HFFc6 (cell line): ENCODE measurements at regions not wholly inside any gene's neighbourhood (a gene's known extent, or its start where the extent isn't known, plus 50 kb on each side); places are given as distances from the start of the nearest gene placed in this dataset.

Experiments used
- DNase-seq: peaks from one replicate; pipeline ENCODE4 v3.0.0-alpha.2; 2018
- H3K27ac Mint-ChIP-seq: 2 replicates; pipeline ENCODE4 v1.8.0; 2020; ENCODE audit warnings: mild to moderate bottlenecking, mixed read lengths
- H3K27me3 Mint-ChIP-seq: 2 replicates; pipeline ENCODE4 v1.8.0; 2021; ENCODE audit warnings: mild to moderate bottlenecking, moderate library complexity, mixed read lengths; ENCODE audit not compliant: insufficient read depth
- H3K36me3 Mint-ChIP-seq: 2 replicates; pipeline ENCODE4 v1.8.0; 2021; ENCODE audit warnings: low read depth, mixed read lengths
- H3K4me1 Mint-ChIP-seq: 2 replicates; pipeline ENCODE4 v1.8.0; 2020; ENCODE audit warnings: low read depth, mixed read lengths
- H3K4me3 Mint-ChIP-seq: 2 replicates; pipeline ENCODE4 v1.8.0; 2020; ENCODE audit warnings: mild to moderate bottlenecking, moderate library complexity, mixed read lengths
- H3K9me3 Mint-ChIP-seq: 2 replicates; pipeline ENCODE4 v1.8.0; 2020; ENCODE audit warnings: mild to moderate bottlenecking, mixed read lengths
- CTCF ChIP-seq: fragments of 200-600 bp; sonication (generic); IDR thresholded peaks from 2 replicates; pipeline ENCODE4 v1.5.0; 2021; ENCODE audit warnings: antibody characterized with exemption, mild to moderate bottlenecking

GRCh38 chr9:117561761-117562160 is 142.4 kb upstream of the TLR4 start:
- no peak for DNase-seq
- no peaks in the 10 kb centered on the region for H3K36me3 Mint-ChIP-seq
- TF ChIP-seq CTCF: no peak
- H3K4me3 Mint-ChIP-seq: no peak overlapping the region
- no peaks in the 10 kb centered on the region for H3K4me1 Mint-ChIP-seq
- peaks cover 28% of the 10 kb centered on the region for H3K9me3 Mint-ChIP-seq
- H3K27me3 Mint-ChIP-seq: peaks cover 1% of the 10 kb centered on the region; the same call in 1 of the 2 replicates
- no peak overlapping the region for H3K27ac Mint-ChIP-seq

- Mint-ChIP-seq H3K27me3 (peaks cover 1% of the 10 kb centered on the region; the same call in 1 of the 2 replicates), H3K9me3 (peaks cover 26% of the 10 kb centered on the region), H3K4me3 (no peak overlapping the region), H3K4me1 (no peaks in the 10 kb centered on the region), H3K36me3 (no peaks in the 10 kb centered on the region), H3K27ac (no peak overlapping the region)
- DNase-seq: peak; percentile 1
- TF ChIP-seq CTCF: peak; percentile 64
Observed at GRCh38 chr9:117555964-117556629, 141.2 kb upstream of the ASTN2 start.

- Mint-ChIP-seq H3K4me3 (no peak overlapping the region), H3K9me3 (peaks cover 27% of the 10 kb centered on the region), H3K36me3 (no peaks in the 10 kb centered on the region), H3K4me1 (no peaks in the 10 kb centered on the region), H3K27me3 (no peaks in the 10 kb centered on the region), H3K27ac (no peak overlapping the region)
- TF ChIP-seq CTCF: no peak
- no peak for DNase-seq
Observed at GRCh38 chr9:117552811-117553210, 138.0 kb upstream of the ASTN2 start.

- Mint-ChIP-seq H3K4me1 (no peaks in the 10 kb centered on the region), H3K27me3 (no peaks in the 10 kb centered on the region), H3K4me3 (no peak overlapping the region), H3K9me3 (peaks cover 27% of the 10 kb centered on the region), H3K36me3 (no peaks in the 10 kb centered on the region), H3K27ac (no peak overlapping the region)
- DNase-seq: no peak
- TF ChIP-seq CTCF: no peak
Observed at GRCh38 chr9:117551171-117551570, 136.3 kb upstream of the ASTN2 start.

GRCh38 chr9:117549444-117549843 is 134.6 kb upstream of the ASTN2 start:
- H3K9me3 Mint-ChIP-seq: peaks cover 27% of the 10 kb centered on the region
- H3K4me3 Mint-ChIP-seq: no peak overlapping the region
- no peak overlapping the region for H3K27ac Mint-ChIP-seq
- no peaks in the 10 kb centered on the region for H3K36me3 Mint-ChIP-seq
- no peaks in the 10 kb centered on the region for H3K27me3 Mint-ChIP-seq
- H3K4me1 Mint-ChIP-seq: no peaks in the 10 kb centered on the region
- DNase-seq: no peak
- TF ChIP-seq CTCF: no peak
